Ovary (tissue), 3 donors: ENCODE measurements at regions not wholly inside any gene's neighbourhood (a gene's known extent, or its start where the extent isn't known, plus 50 kb on each side); places are given as distances from the start of the nearest gene placed in this dataset.

Experiments used
- EP300 ChIP-seq: sonication (generic); formaldehyde crosslinking; IDR thresholded peaks from one replicate; pipeline ENCODE4 v1.6.1; 2017; ENCODE audit warnings: antibody characterized with exemption
- POLR2A ChIP-seq: fragments of 450-650 bp; IDR thresholded peaks from one replicate; pipeline ENCODE4 v1.6.1; 2017; ENCODE audit warnings: antibody characterized with exemption, mild to moderate bottlenecking, moderate library complexity
- TF ChIP-seq, protein P1 (sequence below), 3 donors: fragments of 450-650 bp in 2 of 3; fragments of 200-600 bp in 1 of 3; IDR thresholded peaks; one replicate each; pipeline versions ENCODE4 v1.5.1 to v1.8.0; 2016 to 2022; ENCODE audit warnings: antibody characterized with exemption in 3 of 3, mild to moderate bottlenecking in 1 of 3
- donor health status: DM: no; HTN: no; CAD: no.

DNA sequence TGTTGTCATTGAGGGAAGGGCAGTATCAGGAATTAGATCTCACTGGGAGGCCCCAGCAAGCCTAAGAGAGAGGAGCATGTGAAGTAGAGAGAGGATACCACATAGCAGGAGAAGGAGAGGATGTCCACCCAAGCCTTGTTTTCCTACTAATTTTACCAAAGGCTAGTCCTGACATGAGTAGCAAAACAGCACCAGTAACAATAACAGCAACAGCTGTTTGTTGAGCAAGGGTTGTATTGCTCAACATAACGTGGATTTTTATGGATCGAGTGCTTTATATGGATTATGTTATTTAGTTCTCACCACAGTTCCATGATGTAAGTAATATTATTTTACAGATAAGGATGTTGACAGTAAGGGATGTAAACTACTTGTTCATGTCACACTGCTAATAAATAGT, 135.2 kb upstream of the DLX6 start:
- TF ChIP-seq POLR2A (no peak), EP300 (no peak)
- TF ChIP-seq, protein P1, sequence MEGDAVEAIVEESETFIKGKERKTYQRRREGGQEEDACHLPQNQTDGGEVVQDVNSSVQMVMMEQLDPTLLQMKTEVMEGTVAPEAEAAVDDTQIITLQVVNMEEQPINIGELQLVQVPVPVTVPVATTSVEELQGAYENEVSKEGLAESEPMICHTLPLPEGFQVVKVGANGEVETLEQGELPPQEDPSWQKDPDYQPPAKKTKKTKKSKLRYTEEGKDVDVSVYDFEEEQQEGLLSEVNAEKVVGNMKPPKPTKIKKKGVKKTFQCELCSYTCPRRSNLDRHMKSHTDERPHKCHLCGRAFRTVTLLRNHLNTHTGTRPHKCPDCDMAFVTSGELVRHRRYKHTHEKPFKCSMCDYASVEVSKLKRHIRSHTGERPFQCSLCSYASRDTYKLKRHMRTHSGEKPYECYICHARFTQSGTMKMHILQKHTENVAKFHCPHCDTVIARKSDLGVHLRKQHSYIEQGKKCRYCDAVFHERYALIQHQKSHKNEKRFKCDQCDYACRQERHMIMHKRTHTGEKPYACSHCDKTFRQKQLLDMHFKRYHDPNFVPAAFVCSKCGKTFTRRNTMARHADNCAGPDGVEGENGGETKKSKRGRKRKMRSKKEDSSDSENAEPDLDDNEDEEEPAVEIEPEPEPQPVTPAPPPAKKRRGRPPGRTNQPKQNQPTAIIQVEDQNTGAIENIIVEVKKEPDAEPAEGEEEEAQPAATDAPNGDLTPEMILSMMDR (IDR thresholded peaks at IDR 0.05): no peak
